SU-DHL-6 (cell line): ENCODE measurements at regions not wholly inside any gene's neighbourhood (a gene's known extent, or its start where the extent isn't known, plus 50 kb on each side); places are given as distances from the start of the nearest gene placed in this dataset.
"Not testable (repeated sequence)": the region's sequence is repeated elsewhere in the genome, so short reads cannot be mapped to it uniquely, and the experiment has no call there.

ENCODE experiments used
- H2AFZ ChIP-seq: fragments of 200-600 bp; sonication (generic); 2 replicates; pipeline ENCODE4 v1.6.1; 2014; ENCODE audit warnings: low read depth, mild to moderate bottlenecking, moderate library complexity, mixed read lengths, antibody characterized with exemption, low read length; ENCODE audit not compliant: severe bottlenecking
- H3F3A ChIP-seq: fragments of 200-600 bp; shearing (Covaris generic); 2 replicates; pipeline ENCODE4 v1.6.0; 2016; ENCODE audit warnings: antibody characterized with exemption, mild to moderate bottlenecking; ENCODE audit not compliant: insufficient read depth
- H3K27ac ChIP-seq: fragments of 200-600 bp; sonication (generic); 2 replicates; pipeline ENCODE4 v1.5.1; 2016; ENCODE audit warnings: low read depth, mild to moderate bottlenecking, low read length, moderate library complexity, mixed read lengths
- H3K27me3 ChIP-seq: fragments of 200-600 bp; sonication (generic), shearing (Covaris generic); 2 replicates; pipeline ENCODE4 v1.6.0; 2014; ENCODE audit warnings: mild to moderate bottlenecking, low read length
- H3K36me3 ChIP-seq: fragments of 200-600 bp; sonication (generic); 2 replicates; pipeline ENCODE4 v1.6.1; 2014; ENCODE audit warnings: mild to moderate bottlenecking, low read length, mixed read lengths
- H3K4me2 ChIP-seq: fragments of 300-600, 200-600 bp; shearing (Covaris generic), sonication (generic); 2 replicates; pipeline ENCODE4 v1.6.0; 2014; ENCODE audit warnings: low read length, low read depth, mild to moderate bottlenecking; ENCODE audit not compliant: poor library complexity, severe bottlenecking
- H3K4me3 ChIP-seq: fragments of 200-600 bp; sonication (generic); 2 replicates; pipeline ENCODE4 v1.5.1; 2014; ENCODE audit warnings: antibody characterized with exemption, low read length, mild to moderate bottlenecking, mixed read lengths; ENCODE audit not compliant: insufficient read depth, poor library complexity, severe bottlenecking
- H3K79me2 ChIP-seq: fragments of 200-600 bp; sonication (generic); 2 replicates; pipeline ENCODE4 v1.6.1; 2014; ENCODE audit warnings: mild to moderate bottlenecking, low read length, moderate library complexity; ENCODE audit not compliant: insufficient read depth
- H3K9ac ChIP-seq: fragments of 200-600 bp; sonication (generic); 2 replicates; pipeline ENCODE4 v1.7.0; 2014; ENCODE audit warnings: mild to moderate bottlenecking, low read length
- H3K9me2 ChIP-seq: fragments of 200-600 bp; sonication (generic); replicated peaks from 2 replicates; pipeline ENCODE4 v1.6.1; 2014; ENCODE audit warnings: low read length; ENCODE audit not compliant: insufficient read depth
- H3K9me3 ChIP-seq: fragments of 200-600 bp; sonication (generic); 2 replicates; pipeline ENCODE4 v1.6.1; 2014; ENCODE audit warnings: low read length, mixed read lengths; ENCODE audit not compliant: insufficient read depth
- H4K20me1 ChIP-seq: fragments of 200-600 bp; sonication (generic); 2 replicates; pipeline ENCODE4 v1.6.1; 2014; ENCODE audit warnings: low read depth, mild to moderate bottlenecking, antibody characterized with exemption, low read length, moderate library complexity, mixed read lengths
- CTCF ChIP-seq: fragments of 200-600 bp; sonication (generic); IDR thresholded peaks from one replicate; pipeline ENCODE4 v1.5.1; 2017; ENCODE audit warnings: antibody characterized with exemption, mild to moderate bottlenecking, low read length, moderate library complexity; ENCODE audit not compliant: insufficient read depth, poor library complexity, severe bottlenecking
- EZH2phosphoT487 ChIP-seq: fragments of 200-600 bp; sonication (generic), shearing (Covaris generic); conservative IDR thresholded peaks from 2 replicates; pipeline ENCODE4 v1.6.1; 2018; ENCODE audit warnings: mild to moderate bottlenecking, antibody characterized with exemption, low read length, moderate library complexity, mixed read lengths

DNA sequence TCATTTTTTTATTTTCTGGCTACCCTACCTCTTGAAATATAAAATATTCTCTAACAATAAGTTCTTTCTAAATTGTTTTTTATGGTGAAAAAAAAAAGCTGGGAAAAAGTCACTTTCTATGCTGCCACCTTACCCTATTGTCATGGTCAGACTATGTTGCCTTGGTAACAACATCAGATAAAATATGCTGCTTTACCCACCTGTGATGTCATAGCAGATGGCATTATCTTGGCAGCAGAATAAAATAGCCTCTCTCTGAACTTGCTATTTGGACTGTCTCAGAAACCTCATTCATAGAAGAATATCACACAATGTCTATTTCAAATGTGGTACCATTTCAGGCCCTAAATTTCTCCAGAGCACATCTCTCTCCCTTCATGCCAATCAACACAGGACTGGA lies 69.6 kb upstream of the SGIP1 start:
- H4K20me1 ChIP-seq, result no peaks in the 10 kb centered on the region
- no peak overlapping the region for H3K9ac ChIP-seq
- no peaks in the 10 kb centered on the region for H3K9me3 ChIP-seq
- no peaks in the 10 kb centered on the region for H3K79me2 ChIP-seq
- H3K4me2 ChIP-seq, result no peak overlapping the region
- H3K27me3 ChIP-seq, result no peaks in the 10 kb centered on the region
- no peaks in the 10 kb centered on the region for H3K36me3 ChIP-seq
- no peaks in the 10 kb centered on the region for H3F3A ChIP-seq
- H2AFZ ChIP-seq, result no peak overlapping the region
- no peak for TF ChIP-seq EZH2phosphoT487
- TF ChIP-seq CTCF, result no peak
- H3K9me2 ChIP-seq, result no peaks in the 10 kb centered on the region
- no peak overlapping the region for H3K4me3 ChIP-seq
- no peak overlapping the region for H3K27ac ChIP-seq

DNA sequence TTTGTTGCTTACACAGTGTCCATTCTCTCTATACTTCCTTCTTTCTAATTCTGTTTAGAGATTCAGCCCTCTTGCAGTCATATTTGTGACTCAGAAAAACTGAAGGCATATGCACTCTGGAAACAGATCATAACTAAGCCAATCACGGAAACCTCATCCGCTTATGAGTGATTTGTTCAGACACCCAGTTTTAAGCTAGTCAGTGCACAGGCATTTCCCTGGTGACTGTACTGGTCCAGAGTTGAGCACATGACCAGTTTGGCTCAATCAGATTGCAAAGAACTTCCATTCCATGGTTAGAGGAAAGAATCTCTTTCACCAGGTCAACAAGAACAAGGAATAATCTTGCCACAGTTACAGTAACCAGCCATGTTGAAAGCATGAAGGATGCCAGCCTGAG lies 69.2 kb upstream of the SGIP1 start:
- H3F3A ChIP-seq, result no peaks in the 10 kb centered on the region
- H3K27me3 ChIP-seq, result no peaks in the 10 kb centered on the region
- no peaks in the 10 kb centered on the region for H3K9me3 ChIP-seq
- TF ChIP-seq CTCF, result no peak
- TF ChIP-seq EZH2phosphoT487, result no peak
- no peak overlapping the region for H3K9ac ChIP-seq
- no peak overlapping the region for H3K4me3 ChIP-seq
- no peaks in the 10 kb centered on the region for H3K79me2 ChIP-seq
- no peaks in the 10 kb centered on the region for H4K20me1 ChIP-seq
- H3K36me3 ChIP-seq, result no peaks in the 10 kb centered on the region
- H3K9me2 ChIP-seq, result no peaks in the 10 kb centered on the region
- no peak overlapping the region for H3K27ac ChIP-seq
- H3K4me2 ChIP-seq, result no peak overlapping the region
- no peak overlapping the region for H2AFZ ChIP-seq

- H3K27me3 ChIP-seq, H3K79me2 ChIP-seq, H3K9ac ChIP-seq, H4K20me1 ChIP-seq, H3K4me2 ChIP-seq, H3F3A ChIP-seq, H3K9me2 ChIP-seq, H3K36me3 ChIP-seq, H3K4me3 ChIP-seq, H3K27ac ChIP-seq, H2AFZ ChIP-seq, H3K9me3 ChIP-seq: not testable (repeated sequence)
Measured at GRCh38 chr1:66466695-66467094, 67.3 kb upstream of the SGIP1 start.

- TF ChIP-seq EZH2phosphoT487 (no peak), CTCF (no peak)
- Histone ChIP-seq H3K9ac (no peak overlapping the region), H3F3A (no peaks in the 10 kb centered on the region), H3K36me3 (no peaks in the 10 kb centered on the region), H3K27me3 (no peaks in the 10 kb centered on the region), H3K4me3 (no peak overlapping the region), H3K9me2 (no peaks in the 10 kb centered on the region), H3K4me2 (no peak overlapping the region), H2AFZ (no peak overlapping the region), H3K9me3 (no peaks in the 10 kb centered on the region), H3K79me2 (no peaks in the 10 kb centered on the region), H4K20me1 (no peaks in the 10 kb centered on the region), H3K27ac (no peak overlapping the region)
Measured at GRCh38 chr1:66468722-66469121, 65.2 kb upstream of the SGIP1 start.
